AG04450 (cell line): ENCODE measurements at regions not wholly inside any gene's neighbourhood (a gene's known extent, or its start where the extent isn't known, plus 50 kb on each side); places are given as distances from the start of the nearest gene placed in this dataset.

Experiments used
- CTCF ChIA-PET: fragments of 300-600, 350-600 bp; formaldehyde crosslinking; extraction: SDS; loops from one replicate; lab custom pipeline; 2022; ENCODE audit warnings: antibody characterized with exemption, inconsistent platforms; lab: Charles Lee
- POLR2A ChIA-PET: fragments of 350-600 bp; formaldehyde crosslinking; extraction: SDS; loops from one replicate; lab custom pipeline; 2021; ENCODE audit warnings: antibody characterized with exemption, inconsistent platforms; lab: Yijun Ruan, JAX
- DNase-seq: peaks from one replicate; pipeline ENCODE4 v3.0.0-alpha.2; 2011; ENCODE audit warnings: low read depth, low spot score
- H3K27ac ChIP-seq: one replicate; pipeline ENCODE4 v1.5.1; 2012; ENCODE audit warnings: low read depth, low read length, control low read depth
- H3K27me3 ChIP-seq: one replicate; pipeline ENCODE4 v1.6.0; 2012; ENCODE audit warnings: low read length; ENCODE audit not compliant: control insufficient read depth, insufficient read depth
- H3K4me3 ChIP-seq: 2 replicates; pipeline ENCODE4 v1.5.1; 2011; ENCODE audit warnings: mild to moderate bottlenecking, low read depth, low read length, control low read depth
- H3K9me3 ChIP-seq: 2 replicates; pipeline ENCODE4 v1.5.1; 2012; ENCODE audit warnings: low read length; ENCODE audit not compliant: control insufficient read depth, insufficient read depth
- CTCF ChIP-seq: IDR thresholded peaks from 2 replicates; pipeline ENCODE4 v1.5.1; 2011; ENCODE audit warnings: low read depth, low read length, control low read depth, inconsistent platforms

DNA sequence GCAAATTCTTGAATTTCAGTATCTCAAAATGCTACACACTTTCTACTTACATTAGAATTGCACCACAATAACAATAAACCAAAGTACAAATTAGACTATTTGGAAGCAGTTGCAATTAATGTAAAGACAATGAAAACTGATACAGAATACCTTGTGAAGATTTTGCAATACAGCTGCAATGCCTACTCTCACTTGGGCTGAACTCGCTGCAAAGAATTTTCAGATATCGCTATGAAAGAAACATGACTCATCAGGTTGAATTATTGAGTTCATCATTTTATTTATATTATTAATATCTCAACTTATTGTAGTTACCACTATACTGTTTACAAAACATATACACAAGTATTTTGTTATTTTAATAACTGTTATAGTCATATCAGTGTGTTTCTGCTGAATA, 108.0 kb upstream of the TMTC2 start:
- TF ChIP-seq CTCF: no peak
- no peak for DNase-seq
- no peak overlapping the region for H3K4me3 ChIP-seq
- H3K9me3 ChIP-seq: no peaks in the 10 kb centered on the region
- no peaks in the 10 kb centered on the region for H3K27me3 ChIP-seq
- CTCF ChIA-PET: no interaction called here
- POLR2A ChIA-PET: no interaction called here
- no peak overlapping the region for H3K27ac ChIP-seq

GRCh38 chr12:82583756-82584155, 103.0 kb upstream of the TMTC2 start:
- Histone ChIP-seq H3K27ac (no peak overlapping the region), H3K9me3 (no peaks in the 10 kb centered on the region), H3K4me3 (no peak overlapping the region), H3K27me3 (no peaks in the 10 kb centered on the region)
- POLR2A ChIA-PET: no interaction called here
- TF ChIP-seq CTCF: no peak
- DNase-seq: no peak
- CTCF ChIA-PET: no interaction called here

DNA sequence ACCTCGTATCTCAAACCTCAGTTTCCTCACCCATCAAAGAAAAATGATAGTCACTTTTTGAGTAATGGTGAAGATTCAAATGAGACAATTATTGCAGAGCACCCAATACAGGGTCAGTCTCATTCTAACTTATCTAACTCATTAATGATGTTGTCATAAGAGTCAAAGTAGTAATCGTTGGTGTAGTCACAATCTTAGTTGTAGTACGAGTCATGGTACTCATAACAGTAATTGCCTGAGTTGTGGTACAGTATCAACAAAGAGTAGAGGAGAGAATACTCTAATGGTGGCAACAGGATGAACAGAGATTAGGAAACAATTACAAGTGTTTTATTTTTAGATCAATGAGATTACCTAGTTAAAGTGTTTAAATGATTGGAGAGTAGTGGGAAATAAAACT, 93.6 kb upstream of the TMTC2 start:
- CTCF ChIA-PET: no interaction called here
- no peaks in the 10 kb centered on the region for H3K27me3 ChIP-seq
- H3K9me3 ChIP-seq: no peaks in the 10 kb centered on the region; the same call in 1 of the 2 replicates
- POLR2A ChIA-PET: no interaction called here
- TF ChIP-seq CTCF: no peak
- no peak overlapping the region for H3K4me3 ChIP-seq
- DNase-seq: no peak
- no peak overlapping the region for H3K27ac ChIP-seq

GRCh38 chr12:82593901-82594396, 92.8 kb upstream of the TMTC2 start:
- H3K27ac ChIP-seq: no peak overlapping the region
- no peak for TF ChIP-seq CTCF
- H3K27me3 ChIP-seq: no peaks in the 10 kb centered on the region
- DNase-seq: no peak
- no peak overlapping the region for H3K4me3 ChIP-seq
- POLR2A ChIA-PET: no interaction called here
- CTCF ChIA-PET: no interaction called here
- no peaks in the 10 kb centered on the region; the same call in 1 of the 2 replicates for H3K9me3 ChIP-seq

DNA sequence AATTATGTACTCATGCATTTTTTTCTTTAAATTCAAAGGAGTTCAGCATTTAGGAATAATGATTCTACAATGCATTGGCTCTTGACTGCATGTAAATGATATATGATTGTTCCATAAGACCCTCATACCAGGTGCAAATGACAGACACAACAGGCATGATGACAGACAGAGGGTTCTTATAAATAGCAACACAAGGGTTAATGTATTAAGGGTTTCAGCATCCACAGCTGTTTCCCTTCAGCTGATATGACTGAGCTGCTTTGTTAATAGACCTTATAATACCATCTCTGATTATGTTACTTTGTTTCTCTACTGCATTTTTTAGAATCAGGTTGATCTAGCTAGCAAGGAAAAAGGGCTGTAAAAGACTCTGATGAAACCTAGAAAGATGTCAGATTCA, 90.8 kb upstream of the TMTC2 start:
- H3K27ac ChIP-seq: no peak overlapping the region
- TF ChIP-seq CTCF: no peak
- CTCF ChIA-PET: no interaction called here

More for the DNA sequence above, 90.8 kb upstream of the TMTC2 start:
- H3K9me3 ChIP-seq: no peaks in the 10 kb centered on the region; the same call in 1 of the 2 replicates
- POLR2A ChIA-PET: no interaction called here
- H3K27me3 ChIP-seq: no peaks in the 10 kb centered on the region
- H3K4me3 ChIP-seq: no peak overlapping the region
- DNase-seq: no peak
